HG02885 (cell line): ENCODE measurements at regions not wholly inside any gene's neighbourhood (a gene's known extent, or its start where the extent isn't known, plus 50 kb on each side); places are given as distances from the start of the nearest gene placed in this dataset.
A peak's percentile ranks its signal among the peaks of the same experiment; 100 is the strongest.
"Not testable (repeated sequence)": the region's sequence is repeated elsewhere in the genome, so short reads cannot be mapped to it uniquely, and the experiment has no call there.

ENCODE experiments used
- ATAC-seq: cut with Tn5 transposase; IDR thresholded peaks from one replicate; pipeline ENCODE4 v1.9.1; 2021; ENCODE audit warnings: mild to moderate bottlenecking; ENCODE audit not compliant: unreplicated experiment, poor library complexity

GRCh38 chr12:83468988-83469908, 782.5 kb downstream of the TMTC2 start:
- no peak for ATAC-seq

DNA sequence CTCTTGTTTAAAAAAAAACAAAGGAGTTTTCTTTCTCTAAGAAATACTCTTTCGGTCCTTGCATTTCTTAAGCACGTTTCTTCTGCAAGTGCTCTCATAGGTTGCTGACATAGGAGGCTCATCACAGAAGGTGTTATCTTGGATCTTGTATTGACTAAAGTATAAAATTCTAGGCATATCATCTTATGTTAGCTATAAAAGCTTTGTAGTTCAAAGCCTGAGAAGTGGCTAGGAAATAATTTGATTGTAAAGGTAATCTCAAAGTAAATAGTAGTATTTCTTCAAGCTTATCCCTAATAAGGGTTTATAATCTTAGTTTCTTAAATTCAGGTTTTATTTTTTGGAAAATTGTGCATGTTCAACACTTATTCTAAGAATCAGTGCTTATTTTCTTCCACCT, 778.9 kb downstream of the TMTC2 start:
- no peak for ATAC-seq

- no peak for ATAC-seq
These were observed 775.7 kb downstream of the TMTC2 start for GRCh38 chr12:83462419-83462818.

DNA sequence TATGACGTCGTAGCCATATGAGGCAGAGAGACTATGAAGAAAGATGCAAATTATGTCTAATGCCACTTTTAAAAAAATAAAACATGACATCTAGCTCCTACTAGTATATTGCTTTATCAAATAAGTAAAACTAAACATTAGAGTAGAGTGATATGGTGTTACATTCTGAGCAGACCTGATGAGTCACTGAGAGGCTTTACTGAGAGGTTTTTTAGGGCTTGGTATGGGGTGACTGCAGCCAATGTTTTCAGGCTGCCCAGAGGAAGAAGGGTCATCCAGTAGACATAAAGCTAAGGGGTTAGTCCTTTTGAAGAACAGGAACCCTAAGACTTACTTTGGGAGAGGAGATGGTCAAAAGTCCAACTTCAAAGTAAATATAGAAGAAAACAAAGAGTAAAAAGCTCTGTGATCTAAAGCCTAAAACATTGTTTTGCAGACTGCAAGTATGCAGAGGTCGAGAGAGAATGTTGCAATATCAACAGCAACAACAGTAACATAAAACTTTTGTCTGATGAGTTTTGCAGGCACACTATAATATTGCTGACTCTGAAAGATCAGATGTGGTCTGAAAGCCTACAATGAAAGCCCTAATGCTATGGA, 774.7 kb downstream of the TMTC2 start:
- ATAC-seq, result no peak

GRCh38 chr12:83451189-83451588, 764.5 kb downstream of the TMTC2 start:
- ATAC-seq, result no peak

- ATAC-seq, result no peak
These were observed 747.9 kb downstream of the TMTC2 start for GRCh38 chr12:83434600-83434999.

DNA sequence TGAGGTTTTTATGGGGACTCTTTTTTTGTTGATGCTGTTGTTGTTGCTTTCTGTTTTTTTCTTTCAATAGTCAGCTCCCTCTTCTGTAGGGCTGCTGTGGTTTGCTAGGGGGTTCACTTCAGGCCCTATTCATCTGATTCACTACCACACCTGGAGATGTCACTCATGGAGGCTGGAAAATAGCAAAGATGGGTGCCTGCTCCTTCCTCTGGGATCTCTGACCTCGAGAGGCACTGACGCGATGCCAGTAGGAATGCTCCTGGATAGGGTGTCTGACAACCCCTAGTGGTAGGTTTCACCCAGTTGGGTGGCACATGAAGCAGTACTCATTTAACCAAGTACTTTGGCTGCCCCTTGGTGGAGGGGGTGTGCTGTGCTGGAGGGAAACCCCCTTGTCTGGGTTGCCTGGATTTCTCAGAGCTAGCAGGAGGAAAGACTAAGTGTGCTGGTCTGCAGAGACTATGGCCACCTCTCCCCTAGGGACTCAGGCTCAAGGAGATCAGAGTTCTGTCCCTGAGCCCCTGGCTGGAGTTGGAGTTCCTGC, 745.5 kb downstream of the TMTC2 start:
- no peak for ATAC-seq

DNA sequence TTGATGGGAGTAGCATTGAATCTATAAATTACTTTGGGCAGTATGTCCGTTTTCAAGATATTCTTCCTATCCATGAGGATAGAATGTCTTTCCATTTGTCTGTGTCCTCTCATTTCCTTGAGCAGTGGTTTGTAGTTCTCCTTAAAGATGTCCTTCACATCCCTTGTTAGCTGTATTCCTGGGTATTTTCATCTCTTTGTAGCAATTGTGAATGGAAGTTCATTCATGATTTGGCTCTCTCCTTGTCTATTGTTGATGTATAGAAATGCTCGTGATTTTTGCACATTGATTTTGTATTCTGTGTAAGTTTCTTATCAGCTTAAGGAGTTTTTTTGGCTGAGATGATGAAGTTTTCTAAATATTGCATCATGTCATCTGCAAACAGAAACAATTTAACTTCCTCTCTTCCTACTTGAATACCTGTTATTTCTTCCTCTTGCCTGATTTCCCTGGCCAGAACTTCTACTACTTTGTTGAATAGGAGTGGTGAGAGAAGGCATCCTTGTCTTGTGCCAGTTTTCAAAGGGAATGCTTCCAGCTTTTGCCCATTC, 741.0 kb downstream of the TMTC2 start:
- ATAC-seq, result not testable (repeated sequence)

GRCh38 chr12:83414981-83415380, 728.3 kb downstream of the TMTC2 start:
- no peak for ATAC-seq

GRCh38 chr12:83408851-83409250, 722.1 kb downstream of the TMTC2 start:
- no peak for ATAC-seq

- no peak for ATAC-seq
These were observed 721.4 kb downstream of the TMTC2 start for GRCh38 chr12:83408146-83408545.

DNA sequence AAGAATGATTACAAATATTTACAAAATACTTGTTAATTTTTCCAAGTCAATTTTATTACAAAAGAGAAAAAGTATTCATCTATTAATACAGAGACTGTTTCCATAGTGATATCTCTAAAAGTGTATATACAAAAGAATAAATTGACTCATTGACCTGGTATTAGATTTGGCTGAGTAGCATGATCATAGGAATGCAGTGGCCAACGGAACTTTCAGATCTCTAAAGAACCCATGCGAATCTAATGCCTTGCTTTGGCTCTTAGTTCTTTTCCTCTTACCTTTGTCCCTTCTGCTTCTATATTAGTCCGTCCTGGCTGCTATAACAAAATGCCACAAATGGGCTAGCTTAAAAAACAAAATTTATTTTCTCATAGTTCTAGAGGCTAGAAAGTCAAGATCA, 717.8 kb downstream of the TMTC2 start:
- ATAC-seq, result no peak

GRCh38 chr12:83390186-83390585, 703.5 kb downstream of the TMTC2 start:
- ATAC-seq, result no peak

DNA sequence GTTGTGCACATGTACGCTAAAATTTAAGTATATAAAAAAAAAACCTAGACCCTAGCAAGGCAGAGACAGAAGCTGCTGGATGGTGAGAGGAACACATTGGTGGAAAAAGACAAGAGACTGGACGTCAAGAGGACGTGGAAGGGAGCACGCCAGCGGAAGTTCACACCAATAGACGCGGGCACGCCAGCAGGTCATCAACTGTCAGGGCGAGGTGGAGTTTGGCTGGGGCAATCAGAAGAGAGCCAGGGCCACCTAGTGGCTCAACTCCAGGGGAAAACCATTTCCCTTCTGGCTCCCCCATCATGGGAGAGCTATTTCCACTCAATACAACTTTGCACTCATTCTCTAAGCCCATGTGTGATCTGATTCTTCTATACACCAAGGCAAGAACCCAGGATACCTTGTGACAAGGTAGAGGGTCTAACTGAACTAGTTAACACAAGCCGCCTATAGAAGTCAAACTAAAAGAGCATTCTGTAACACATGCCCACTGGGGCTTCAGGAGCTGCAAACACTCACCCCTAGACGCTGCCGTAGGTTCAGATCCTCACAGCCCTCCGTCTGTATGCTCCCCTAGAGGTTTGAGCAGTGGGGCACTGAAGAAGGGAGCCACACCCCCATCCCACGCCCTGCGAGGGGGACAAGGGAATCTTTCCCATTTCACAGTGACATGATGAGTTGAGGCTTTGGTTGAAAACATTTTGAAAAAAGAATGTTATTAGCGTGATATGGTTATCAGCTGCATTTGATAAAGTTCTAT, 702.7 kb downstream of the TMTC2 start:
- ATAC-seq, result peak; percentile 47

DNA sequence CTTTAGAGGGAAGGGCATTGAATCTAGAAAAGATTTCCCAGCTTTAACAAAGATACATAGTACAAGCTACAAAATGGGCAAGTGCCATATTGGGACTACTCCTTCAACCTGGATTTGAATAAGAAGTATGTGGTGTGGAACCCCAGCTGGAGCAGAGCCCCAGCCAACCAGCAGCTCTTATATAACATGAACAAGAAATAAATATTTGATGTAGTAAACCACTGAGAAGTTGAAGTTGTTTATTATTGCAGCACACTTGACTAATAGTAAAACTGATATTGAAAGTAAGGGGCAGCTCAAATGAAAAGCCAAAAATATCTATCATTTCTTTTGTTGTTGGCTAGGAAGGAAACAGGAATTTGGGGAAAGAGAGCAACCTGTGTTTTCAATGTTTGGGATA, 701.8 kb downstream of the TMTC2 start:
- ATAC-seq, result no peak

DNA sequence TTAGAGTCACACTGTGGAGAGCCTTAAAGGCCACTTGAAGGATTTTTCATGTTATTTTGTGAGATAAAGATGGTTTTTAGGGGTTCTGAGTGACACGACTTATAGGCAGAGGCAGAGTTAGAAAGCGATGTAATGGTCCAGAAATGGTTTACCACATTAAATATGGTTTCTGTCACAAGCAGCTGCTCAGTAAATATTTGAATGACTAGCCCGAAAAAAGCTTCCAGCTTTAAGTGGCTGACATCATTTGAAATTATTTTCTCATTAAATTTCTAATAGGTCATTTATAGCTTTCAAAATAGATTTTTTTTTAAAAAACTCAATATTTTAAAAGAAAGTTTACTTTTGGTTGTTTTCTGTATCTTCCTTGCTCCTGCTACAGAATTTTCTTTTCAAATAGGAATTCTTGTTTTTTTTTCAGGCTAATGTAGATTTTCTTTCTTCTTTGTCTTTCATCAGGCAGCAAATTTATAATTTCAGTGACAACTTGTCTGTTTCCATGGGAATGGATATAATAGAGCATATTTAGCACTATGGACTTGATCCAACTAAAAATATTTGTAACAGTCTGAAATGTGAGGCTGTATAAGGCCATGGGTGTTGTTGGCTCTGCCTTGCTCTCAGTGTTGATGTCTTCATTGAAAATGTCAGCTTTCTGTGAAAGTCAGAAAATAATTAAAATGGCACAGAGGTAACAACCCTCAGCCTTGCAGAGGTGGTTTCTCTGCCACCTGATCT, 700.0 kb downstream of the TMTC2 start:
- no peak for ATAC-seq

DNA sequence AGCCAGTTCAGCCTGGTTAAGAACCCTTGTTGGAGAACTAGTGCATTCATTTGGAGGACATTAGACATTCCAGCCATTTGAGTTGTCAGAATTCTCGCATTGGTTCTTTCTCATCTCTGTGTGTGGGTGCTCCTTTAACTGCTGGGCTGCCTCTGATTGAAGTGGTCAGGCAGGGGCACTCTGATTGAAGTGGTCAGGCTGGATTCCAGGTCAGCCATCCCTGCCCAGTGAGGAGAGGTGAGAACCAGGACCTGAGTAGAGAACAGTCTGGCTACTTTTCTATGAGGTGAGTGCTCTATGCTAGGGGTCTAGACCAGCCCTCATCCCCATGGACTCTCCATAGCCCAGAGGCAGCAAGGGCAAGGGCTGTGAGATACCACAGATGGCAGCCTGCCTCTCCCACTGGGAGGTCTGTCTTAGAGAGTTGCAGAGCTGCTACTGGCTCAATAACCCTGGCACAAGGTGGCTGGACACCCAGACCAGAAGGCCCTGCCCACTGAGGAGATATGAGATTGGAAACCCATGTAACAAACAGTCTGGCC, 691.6 kb downstream of the TMTC2 start:
- ATAC-seq, result no peak

- no peak for ATAC-seq
These were observed 678.6 kb downstream of the TMTC2 start for GRCh38 chr12:83365317-83365716.

DNA sequence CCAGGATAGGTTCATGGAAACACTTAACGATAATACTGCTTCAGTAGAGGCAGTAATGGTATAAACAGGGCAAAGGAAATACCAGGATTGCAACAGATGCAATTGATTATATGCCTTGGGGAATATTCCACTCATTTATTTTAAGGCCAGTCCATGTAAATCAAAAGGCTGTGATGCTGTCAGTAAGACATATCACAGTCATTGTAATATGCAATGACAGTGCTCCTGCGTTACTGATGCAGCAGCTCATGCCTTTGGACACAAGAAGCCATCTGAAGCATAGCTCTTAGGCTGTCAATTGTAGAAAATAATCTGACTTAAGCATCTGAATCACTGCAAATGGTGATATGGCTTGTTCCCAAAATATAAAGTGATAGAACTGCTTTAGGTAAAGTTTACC, 674.8 kb downstream of the TMTC2 start:
- no peak for ATAC-seq

GRCh38 chr12:83361071-83361470, 674.4 kb downstream of the TMTC2 start:
- no peak for ATAC-seq
